ENCODE measurements at regions not wholly inside any gene's neighbourhood (a gene's known extent, or its start where the extent isn't known, plus 50 kb on each side); places are given as distances from the start of the nearest gene placed in this dataset.
A peak's percentile ranks its signal among the peaks of the same experiment; 100 is the strongest.

DNA sequence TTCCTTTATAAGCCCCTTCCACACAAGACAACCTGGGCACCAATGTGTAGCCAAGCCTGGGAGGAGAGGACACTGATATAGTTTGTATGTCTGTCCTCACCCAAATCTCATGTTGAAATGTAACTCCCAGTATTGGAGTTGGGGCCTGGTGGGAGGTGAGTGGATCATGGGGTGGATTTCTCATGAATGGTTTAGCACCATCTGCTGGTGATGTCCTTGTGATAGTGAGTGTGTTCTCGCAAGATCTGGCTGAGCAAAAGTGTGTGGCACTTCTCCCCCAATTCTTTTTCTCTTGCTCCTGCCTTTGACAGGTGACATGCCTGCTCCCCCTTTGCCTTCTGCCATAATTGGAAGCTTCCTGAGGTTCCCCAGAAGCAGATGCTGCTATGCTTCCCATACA lies 135.8 kb downstream of the USP31 start:
- no peak overlapping the region for H3K4me3 ChIP-seq
- TF ChIP-seq, protein P1, sequence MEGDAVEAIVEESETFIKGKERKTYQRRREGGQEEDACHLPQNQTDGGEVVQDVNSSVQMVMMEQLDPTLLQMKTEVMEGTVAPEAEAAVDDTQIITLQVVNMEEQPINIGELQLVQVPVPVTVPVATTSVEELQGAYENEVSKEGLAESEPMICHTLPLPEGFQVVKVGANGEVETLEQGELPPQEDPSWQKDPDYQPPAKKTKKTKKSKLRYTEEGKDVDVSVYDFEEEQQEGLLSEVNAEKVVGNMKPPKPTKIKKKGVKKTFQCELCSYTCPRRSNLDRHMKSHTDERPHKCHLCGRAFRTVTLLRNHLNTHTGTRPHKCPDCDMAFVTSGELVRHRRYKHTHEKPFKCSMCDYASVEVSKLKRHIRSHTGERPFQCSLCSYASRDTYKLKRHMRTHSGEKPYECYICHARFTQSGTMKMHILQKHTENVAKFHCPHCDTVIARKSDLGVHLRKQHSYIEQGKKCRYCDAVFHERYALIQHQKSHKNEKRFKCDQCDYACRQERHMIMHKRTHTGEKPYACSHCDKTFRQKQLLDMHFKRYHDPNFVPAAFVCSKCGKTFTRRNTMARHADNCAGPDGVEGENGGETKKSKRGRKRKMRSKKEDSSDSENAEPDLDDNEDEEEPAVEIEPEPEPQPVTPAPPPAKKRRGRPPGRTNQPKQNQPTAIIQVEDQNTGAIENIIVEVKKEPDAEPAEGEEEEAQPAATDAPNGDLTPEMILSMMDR (IDR thresholded peaks at IDR 0.05): no peak
- ATAC-seq (no peak), DNase-seq (peak in 1 of 3 donors; percentile 4)
- no peaks in the 10 kb centered on the region for H3K9me3 ChIP-seq
- no peaks in the 10 kb centered on the region for H3K36me3 ChIP-seq (ENCODE audit: low read depth)
- no peaks in the 10 kb centered on the region for H3K4me1 ChIP-seq (ENCODE audit: low read depth)
- intact Hi-C loops (cut with DNase I, micrococcal nuclease): no loop called here

DNA sequence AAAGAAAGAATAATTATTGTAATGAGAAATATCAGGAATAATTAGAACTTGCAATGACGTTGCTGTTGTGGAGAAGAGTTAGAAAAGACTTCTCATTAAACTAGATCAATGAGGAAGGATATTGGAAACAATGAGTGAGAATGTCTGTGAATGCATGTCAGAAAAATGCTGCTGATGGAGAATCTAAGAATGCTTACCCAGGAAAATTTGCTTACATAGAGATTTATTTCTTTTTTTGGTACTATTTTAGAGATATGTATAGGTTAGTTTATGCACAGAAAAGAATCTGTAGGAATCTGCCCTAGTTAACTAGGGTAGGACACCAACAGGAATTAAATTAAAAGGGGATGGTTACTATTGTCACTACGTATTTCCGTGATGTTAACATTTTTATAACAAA lies 140.2 kb downstream of the USP31 start:
- H3K4me3 ChIP-seq: no peak overlapping the region
- ATAC-seq: no peak
- no peaks in the 10 kb centered on the region for H3K9me3 ChIP-seq
- no peak for DNase-seq
- no peaks in the 10 kb centered on the region for H3K36me3 ChIP-seq (ENCODE audit: low read depth)
- TF ChIP-seq, protein P1 (IDR thresholded peaks at IDR 0.05): no peak
- intact Hi-C loops (cut with DNase I, micrococcal nuclease): no loop called here
- no peaks in the 10 kb centered on the region for H3K4me1 ChIP-seq (ENCODE audit: low read depth)

DNA sequence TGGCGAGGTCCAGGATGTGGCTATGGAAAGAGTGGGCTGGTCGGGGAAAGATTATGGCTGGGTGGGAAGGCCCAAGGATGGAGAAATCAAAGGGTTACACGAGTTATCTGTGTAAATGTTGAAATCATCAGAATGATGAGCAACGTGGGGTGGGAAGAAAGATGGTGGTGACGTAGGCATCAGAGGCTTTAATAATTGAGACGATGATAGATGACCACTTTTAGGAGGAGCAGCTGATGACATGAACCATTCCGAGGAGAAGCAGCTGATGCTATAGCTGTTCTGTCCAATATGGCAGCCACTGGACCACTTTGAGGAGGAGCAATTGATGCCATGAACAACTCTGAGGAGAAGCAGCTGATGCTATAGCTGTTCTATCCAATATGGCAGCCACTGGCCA lies 141.2 kb downstream of the USP31 start:
- intact Hi-C loops (cut with DNase I, micrococcal nuclease): no loop called here
- no peaks in the 10 kb centered on the region for H3K36me3 ChIP-seq (ENCODE audit: low read depth)
- ATAC-seq: no peak
- no peak overlapping the region for H3K4me3 ChIP-seq
- H3K9me3 ChIP-seq: no peaks in the 10 kb centered on the region
- TF ChIP-seq, protein P1 (IDR thresholded peaks at IDR 0.05): no peak
- H3K4me1 ChIP-seq (ENCODE audit: low read depth): no peaks in the 10 kb centered on the region
- DNase-seq: no peak

DNA sequence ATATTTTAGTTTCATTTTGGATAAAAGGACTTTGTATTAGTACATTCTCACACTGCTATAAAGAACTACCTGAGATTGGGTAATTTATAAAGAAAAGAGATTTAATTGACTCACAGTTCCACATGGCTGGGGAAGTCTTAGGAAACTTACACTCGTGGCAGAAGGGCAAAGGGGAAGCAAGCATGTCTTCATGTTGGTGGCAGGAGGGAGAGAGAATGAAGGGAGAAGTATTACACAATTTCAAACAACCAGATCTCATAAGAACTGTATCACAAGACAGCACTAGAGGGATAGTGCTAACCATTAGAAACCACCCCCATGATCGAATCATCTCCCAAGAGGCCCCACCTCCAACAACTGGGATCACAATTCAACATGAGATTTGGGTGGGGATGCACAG lies 142.9 kb downstream of the USP31 start:
- no peak for DNase-seq
- no peak for ATAC-seq
- TF ChIP-seq, protein P1 (IDR thresholded peaks at IDR 0.05): no peak
- intact Hi-C loops (cut with DNase I, micrococcal nuclease): no loop called here
- Histone ChIP-seq H3K4me1 (ENCODE audit: low read depth) (no peaks in the 10 kb centered on the region), H3K9me3 (no peaks in the 10 kb centered on the region), H3K4me3 (no peak overlapping the region), H3K36me3 (ENCODE audit: low read depth) (no peaks in the 10 kb centered on the region)

DNA sequence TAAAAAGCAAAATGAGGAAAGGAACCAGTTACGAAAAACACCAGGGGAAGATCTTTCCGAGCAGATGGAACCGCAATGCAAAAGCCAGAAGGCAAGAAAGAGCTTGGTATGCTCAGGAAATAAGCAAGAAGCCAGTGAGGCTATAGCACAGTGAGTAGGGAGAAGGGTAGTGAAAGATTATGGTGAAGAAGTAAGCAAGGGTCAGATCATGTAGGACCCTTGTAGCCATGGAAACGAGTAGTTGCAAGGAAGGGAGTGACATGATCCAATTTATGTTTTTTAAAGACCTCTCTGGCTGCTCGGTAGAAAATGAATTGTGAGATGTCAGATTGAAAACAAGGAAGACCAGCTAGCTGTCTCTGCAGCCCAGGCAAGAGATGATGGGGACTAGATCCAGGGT lies 143.3 kb downstream of the USP31 start:
- ATAC-seq (no peak), DNase-seq (no peak)
- no peaks in the 10 kb centered on the region for H3K36me3 ChIP-seq (ENCODE audit: low read depth)
- H3K9me3 ChIP-seq: no peaks in the 10 kb centered on the region
- intact Hi-C loops (cut with DNase I, micrococcal nuclease): no loop called here
- H3K4me1 ChIP-seq (ENCODE audit: low read depth): no peaks in the 10 kb centered on the region
- no peak overlapping the region for H3K4me3 ChIP-seq
- TF ChIP-seq, protein P1 (IDR thresholded peaks at IDR 0.05): no peak

DNA sequence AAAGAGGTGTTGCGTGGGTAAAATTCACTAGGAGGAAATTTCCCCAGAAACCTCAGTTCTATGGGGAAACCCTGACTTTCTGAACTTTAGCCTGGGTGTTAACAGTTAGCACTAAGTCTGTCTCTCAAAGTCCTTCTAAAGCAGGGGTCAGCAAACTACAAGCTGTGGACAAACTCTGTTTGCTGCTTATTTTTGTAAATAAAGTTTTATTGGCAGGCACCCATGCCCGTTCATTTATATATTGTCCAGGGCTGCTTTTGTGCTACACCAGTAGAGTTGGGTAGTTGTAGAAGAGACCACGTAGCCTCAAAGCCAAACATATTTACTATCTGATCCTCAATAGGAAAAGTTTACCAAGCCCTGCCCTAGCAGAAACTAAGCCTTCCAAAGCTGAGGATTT lies 159.7 kb downstream of the USP31 start:
- Histone ChIP-seq H3K36me3 (ENCODE audit: low read depth) (no peaks in the 10 kb centered on the region), H3K9me3 (peaks cover 4% of the 10 kb centered on the region), H3K4me1 (ENCODE audit: low read depth) (no peaks in the 10 kb centered on the region), H3K4me3 (no peak overlapping the region)
- no peak for DNase-seq
- intact Hi-C loops (cut with DNase I, micrococcal nuclease): no loop called here
- no peak for ATAC-seq
- TF ChIP-seq, protein P1 (IDR thresholded peaks at IDR 0.05): no peak

Measured in mucosa of descending colon (tissue), 3 donors.